GM19351 (cell line): ENCODE measurements at regions not wholly inside any gene's neighbourhood (a gene's known extent, or its start where the extent isn't known, plus 50 kb on each side); places are given as distances from the start of the nearest gene placed in this dataset.

Experiments
- ATAC-seq: cut with Tn5 transposase; IDR thresholded peaks from one replicate; pipeline ENCODE4 v1.9.1; 2021; ENCODE audit warnings: mild to moderate bottlenecking, moderate library complexity; ENCODE audit not compliant: unreplicated experiment

- ATAC-seq, result no peak
Observed at GRCh38 chr20:47406849-47407682, 50.6 kb upstream of the ZMYND8 start.

- no peak for ATAC-seq
Observed at GRCh38 chr20:47411161-47411560, 54.7 kb upstream of the ZMYND8 start.

GRCh38 chr20:47412083-47412482, 55.6 kb upstream of the ZMYND8 start:
- ATAC-seq, result no peak

- ATAC-seq, result no peak
Observed at GRCh38 chr20:47413189-47413588, 56.7 kb upstream of the ZMYND8 start.

- ATAC-seq, result no peak
Observed at GRCh38 chr20:47417245-47418068, 61.0 kb upstream of the ZMYND8 start.

- no peak for ATAC-seq
Observed at GRCh38 chr20:47418069-47418757, 61.7 kb upstream of the ZMYND8 start.

GRCh38 chr20:47419953-47420514, 63.5 kb upstream of the ZMYND8 start:
- ATAC-seq, result no peak

GRCh38 chr20:47421076-47421475, 64.6 kb upstream of the ZMYND8 start:
- no peak for ATAC-seq

- no peak for ATAC-seq
Observed at GRCh38 chr20:47423586-47423985, 67.1 kb upstream of the ZMYND8 start.

GRCh38 chr20:47427067-47427466, 70.6 kb upstream of the ZMYND8 start:
- ATAC-seq, result no peak

- no peak for ATAC-seq
Observed at GRCh38 chr20:47427746-47428145, 71.2 kb upstream of the ZMYND8 start.

- no peak for ATAC-seq
Observed at GRCh38 chr20:47428164-47428563, 71.7 kb upstream of the ZMYND8 start.

GRCh38 chr20:47428851-47429336, 72.4 kb upstream of the ZMYND8 start:
- no peak for ATAC-seq

- no peak for ATAC-seq
Observed at GRCh38 chr20:47429409-47429808, 72.3 kb upstream of the NCOA3 start.

GRCh38 chr20:47430862-47431588, 70.7 kb upstream of the NCOA3 start:
- ATAC-seq, result no peak

- no peak for ATAC-seq
Observed at GRCh38 chr20:47432834-47433210, 68.9 kb upstream of the NCOA3 start.

GRCh38 chr20:47434128-47434779, 67.4 kb upstream of the NCOA3 start:
- peak; percentile 57 for ATAC-seq

- ATAC-seq, result peak; percentile 70
Observed at GRCh38 chr20:47438464-47439381, 63.0 kb upstream of the NCOA3 start.
